ENCODE measurements at regions not wholly inside any gene's neighbourhood (a gene's known extent, or its start where the extent isn't known, plus 50 kb on each side); places are given as distances from the start of the nearest gene placed in this dataset.
A peak's percentile ranks its signal among the peaks of the same experiment; 100 is the strongest.
"Not testable (repeated sequence)": the region's sequence is repeated elsewhere in the genome, so short reads cannot be mapped to it uniquely, and the experiment has no call there.

DNA sequence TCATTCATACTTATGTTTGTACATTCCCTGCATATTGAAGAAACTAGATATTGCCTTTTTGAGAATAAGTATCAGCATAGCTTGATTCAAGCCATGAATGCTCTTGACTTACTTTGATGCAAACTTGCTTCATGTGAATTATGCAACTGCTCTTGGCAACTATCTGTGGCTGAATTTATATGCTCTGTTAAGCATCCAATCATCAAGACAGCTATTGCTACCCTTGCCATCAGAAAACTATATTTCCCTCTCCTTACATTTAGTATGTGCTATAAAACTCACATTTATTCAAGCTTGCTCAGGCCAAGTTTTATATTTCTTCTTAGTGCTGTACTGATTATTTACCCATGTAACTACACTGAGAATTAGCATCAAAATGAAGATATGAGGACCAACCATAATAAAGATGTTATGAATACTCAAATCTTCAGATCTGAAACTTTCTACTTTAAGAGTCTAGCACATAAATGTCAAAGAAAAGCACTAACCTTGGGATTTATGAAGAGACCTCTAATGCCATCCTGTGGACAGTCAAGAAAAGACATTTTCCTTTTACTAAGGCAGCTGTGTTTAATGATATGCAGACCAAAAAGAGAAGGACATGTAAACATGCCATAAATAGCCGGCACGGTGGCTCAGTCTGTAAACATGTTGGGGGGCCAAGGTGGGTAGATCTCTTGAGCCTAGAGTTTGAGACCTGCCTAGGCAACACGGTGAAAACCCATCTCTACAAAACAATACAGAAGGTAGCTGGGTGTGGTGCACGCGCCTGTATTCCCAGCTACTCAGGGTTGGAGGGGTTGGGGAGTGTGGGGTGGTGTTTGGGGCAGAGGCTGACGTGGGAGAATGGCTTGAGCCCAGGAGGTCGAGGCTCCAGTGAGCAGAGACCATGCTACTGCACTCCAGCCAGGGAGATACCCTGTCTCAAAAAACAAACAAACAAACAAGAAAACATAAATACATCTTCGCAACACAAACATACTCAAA, 267.0 kb upstream of the TYRP1 start:
- ATAC-seq (ENCODE audit: low FRiP score) (no peak), DNase-seq (no peak)
- H3K27ac ChIP-seq (ENCODE audit: low read depth in 1 of 2, low read length in 2 of 2): no peak overlapping the region
- 49% methylated on average over 8 of the region's 8 CpGs for WGBS, 2 donors
- no peak overlapping the region for H3K4me3 ChIP-seq (ENCODE audit: low read length in 2 of 2)
- no peaks in the 10 kb centered on the region for H3K27me3 ChIP-seq (ENCODE audit: control insufficient read depth in 1 of 2, insufficient read depth in 2 of 2, low read length in 1 of 2)
- intact Hi-C loops (cut with DNase I): loop anchor here in 1 of 2 donors (10.0 kb wide), 1 partner anchor 61 kb away; no protein-coding TSS in a partner anchor
- H3K36me3 ChIP-seq (ENCODE audit: control insufficient read depth in 1 of 2, insufficient read depth in 2 of 2, low read length in 1 of 2): no peaks in the 10 kb centered on the region
- H3K9me3 ChIP-seq (ENCODE audit: control insufficient read depth, low read length): no peaks in the 10 kb centered on the region
- no peaks in the 10 kb centered on the region for H3K4me1 ChIP-seq (ENCODE audit: control insufficient read depth in 1 of 2, insufficient read depth in 2 of 2, low read length in 2 of 2)

DNA sequence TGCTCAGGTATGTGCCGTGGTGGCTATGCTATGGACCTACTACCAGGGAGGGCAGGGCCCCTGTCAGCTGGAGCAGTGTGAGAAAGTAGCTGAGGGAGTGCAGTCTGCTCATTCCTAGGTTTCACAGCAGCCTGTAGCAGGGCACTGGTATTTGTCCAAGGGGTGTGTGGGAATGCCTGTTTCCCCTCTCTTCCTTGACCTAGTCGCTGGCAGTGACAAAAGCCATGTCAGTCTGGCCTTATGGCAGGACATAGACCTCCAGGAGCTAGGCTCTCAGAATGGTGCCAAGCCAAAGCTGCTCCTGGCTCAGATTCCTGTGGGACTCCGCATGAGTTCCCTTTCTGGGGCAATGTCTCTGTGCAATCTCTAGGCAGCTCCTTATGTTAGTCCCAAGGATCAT, 253.9 kb upstream of the TYRP1 start:
- peaks cover 2% of the 10 kb centered on the region for H3K9me3 ChIP-seq (ENCODE audit: control insufficient read depth, low read length)
- no peak overlapping the region for H3K4me3 ChIP-seq (ENCODE audit: low read length in 2 of 2)
- no peak overlapping the region for H3K27ac ChIP-seq (ENCODE audit: low read depth in 1 of 2, low read length in 2 of 2)
- no peaks in the 10 kb centered on the region for H3K4me1 ChIP-seq (ENCODE audit: control insufficient read depth in 1 of 2, insufficient read depth in 2 of 2, low read length in 2 of 2)
- H3K27me3 ChIP-seq (ENCODE audit: control insufficient read depth in 1 of 2, insufficient read depth in 2 of 2, low read length in 1 of 2): peaks cover 0 to 2% of the 10 kb centered on the region in 2 donors
- no peaks in the 10 kb centered on the region for H3K36me3 ChIP-seq (ENCODE audit: control insufficient read depth in 1 of 2, insufficient read depth in 2 of 2, low read length in 1 of 2)
- intact Hi-C loops (cut with DNase I): no loop called here
- ATAC-seq (ENCODE audit: low FRiP score) (no peak), DNase-seq (peak; percentile 16 to 41)
- WGBS, 2 donors: 44 to 53% methylated on average over 3 of the region's 3 CpGs

DNA sequence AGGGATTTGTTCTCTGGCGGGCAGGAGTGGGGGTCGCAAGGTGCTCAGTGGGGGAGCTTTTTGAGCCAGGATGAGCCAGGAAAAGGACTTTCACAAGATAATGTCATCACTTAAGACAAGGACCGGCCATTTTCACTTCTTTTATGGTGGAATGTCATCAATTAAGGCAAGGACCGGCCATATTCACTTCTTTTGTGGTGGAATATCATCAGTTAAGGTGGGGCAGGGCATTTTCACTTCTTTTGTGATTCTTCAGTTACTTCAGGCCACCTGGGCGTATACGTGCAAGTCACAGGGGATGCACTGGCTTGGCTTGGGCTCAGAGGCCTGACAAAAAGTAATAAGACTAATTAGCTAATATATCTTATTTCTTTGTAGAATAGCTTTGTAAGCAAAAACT, 252.1 kb upstream of the TYRP1 start:
- H3K27me3 ChIP-seq (ENCODE audit: control insufficient read depth in 1 of 2, insufficient read depth in 2 of 2, low read length in 1 of 2); DNase-seq; H3K4me3 ChIP-seq (ENCODE audit: low read length in 2 of 2); H3K27ac ChIP-seq (ENCODE audit: low read depth in 1 of 2, low read length in 2 of 2); H3K36me3 ChIP-seq (ENCODE audit: control insufficient read depth in 1 of 2, insufficient read depth in 2 of 2, low read length in 1 of 2); ATAC-seq (ENCODE audit: low FRiP score); intact Hi-C loops (cut with DNase I); H3K4me1 ChIP-seq (ENCODE audit: control insufficient read depth in 1 of 2, insufficient read depth in 2 of 2, low read length in 2 of 2); H3K9me3 ChIP-seq (ENCODE audit: control insufficient read depth, low read length): not testable (repeated sequence)
- 75% methylated on average over 6 of the region's 6 CpGs for WGBS, 2 donors

DNA sequence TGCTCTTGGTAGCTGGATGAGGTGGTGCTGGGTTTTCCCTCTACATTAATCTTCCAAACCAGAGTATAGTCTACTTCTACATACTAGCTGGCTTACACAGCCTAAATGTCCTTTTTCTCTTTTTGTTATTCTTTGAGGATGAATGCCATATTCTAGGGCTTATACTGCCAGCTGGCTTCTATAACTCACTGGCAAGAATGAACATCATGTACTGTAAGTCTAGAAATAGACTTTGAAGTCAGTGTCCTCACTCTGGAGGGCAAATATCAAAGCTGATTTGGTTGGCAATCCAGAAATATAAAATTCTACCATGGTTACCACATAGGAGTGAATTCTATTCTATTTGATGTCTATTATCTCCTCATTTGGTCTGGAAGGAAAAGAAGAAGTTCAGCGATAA, 251.7 kb upstream of the TYRP1 start:
- DNase-seq (no peak), ATAC-seq (ENCODE audit: low FRiP score) (no peak)
- Histone ChIP-seq H3K9me3 (ENCODE audit: control insufficient read depth, low read length) (peaks cover 2% of the 10 kb centered on the region), H3K4me1 (ENCODE audit: control insufficient read depth in 1 of 2, insufficient read depth in 2 of 2, low read length in 2 of 2) (no peaks in the 10 kb centered on the region), H3K27me3 (ENCODE audit: control insufficient read depth in 1 of 2, insufficient read depth in 2 of 2, low read length in 1 of 2) (peaks cover 0 to 2% of the 10 kb centered on the region in 2 donors), H3K27ac (ENCODE audit: low read depth in 1 of 2, low read length in 2 of 2) (no peak overlapping the region), H3K36me3 (ENCODE audit: control insufficient read depth in 1 of 2, insufficient read depth in 2 of 2, low read length in 1 of 2) (no peaks in the 10 kb centered on the region), H3K4me3 (ENCODE audit: low read length in 2 of 2) (no peak overlapping the region)
- intact Hi-C loops (cut with DNase I): no loop called here
- WGBS, 2 donors: 81 to 86% methylated on average over 1 of the region's 1 CpG

DNA sequence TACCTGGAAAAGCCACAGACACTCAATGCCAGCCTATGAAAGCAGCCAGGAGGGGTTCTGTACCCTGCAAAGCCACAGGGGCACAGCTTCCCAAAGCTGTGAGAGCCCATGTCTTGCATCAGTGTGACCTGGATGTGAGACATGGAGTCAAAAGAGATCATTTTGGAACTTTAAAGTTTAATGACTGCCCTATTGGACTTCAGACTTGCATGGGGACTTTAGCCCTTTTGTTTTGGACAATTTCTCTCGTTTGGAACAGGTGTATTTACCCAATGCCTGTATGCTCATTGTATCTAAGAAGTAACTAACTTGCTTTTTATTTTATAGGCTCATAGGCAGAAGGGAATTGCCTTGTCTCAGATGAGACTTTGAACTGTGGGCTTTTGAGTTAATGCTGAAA, 244.9 kb upstream of the TYRP1 start:
- Histone ChIP-seq H3K9me3 (ENCODE audit: control insufficient read depth, low read length) (peaks cover 2% of the 10 kb centered on the region), H3K4me3 (ENCODE audit: low read length in 2 of 2) (no peak overlapping the region), H3K27ac (ENCODE audit: low read depth in 1 of 2, low read length in 2 of 2) (no peak overlapping the region), H3K4me1 (ENCODE audit: control insufficient read depth in 1 of 2, insufficient read depth in 2 of 2, low read length in 2 of 2) (no peaks in the 10 kb centered on the region), H3K27me3 (ENCODE audit: control insufficient read depth in 1 of 2, insufficient read depth in 2 of 2, low read length in 1 of 2) (no peaks in the 10 kb centered on the region), H3K36me3 (ENCODE audit: control insufficient read depth in 1 of 2, insufficient read depth in 2 of 2, low read length in 1 of 2) (no peaks in the 10 kb centered on the region)
- WGBS, 2 donors: 80 to 85% methylated on average over 1 of the region's 1 CpG
- ATAC-seq (ENCODE audit: low FRiP score) (no peak), DNase-seq (no peak)
- intact Hi-C loops (cut with DNase I): no loop called here

DNA sequence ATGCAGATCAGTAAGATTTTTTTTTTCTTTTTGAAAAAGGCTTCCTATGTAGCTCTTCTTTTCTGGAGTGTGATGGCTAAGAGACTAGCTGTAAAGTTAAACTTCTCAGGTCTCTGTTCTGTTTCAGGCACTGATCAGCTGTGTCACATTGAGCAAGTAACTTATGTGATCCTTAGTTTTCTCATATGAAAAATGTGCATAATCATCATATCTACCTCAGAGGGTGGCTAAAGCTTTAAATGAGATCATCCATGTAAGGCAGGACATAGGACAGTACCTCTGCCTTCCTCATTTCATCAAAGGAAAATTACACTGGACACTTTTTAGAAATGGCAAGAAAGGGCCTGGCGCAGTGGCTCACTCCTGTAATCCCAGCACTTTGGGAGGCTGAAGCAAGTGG, 235.9 kb upstream of the TYRP1 start:
- DNase-seq: no peak
- intact Hi-C loops (cut with DNase I): no loop called here
- ATAC-seq (ENCODE audit: low FRiP score): no peak
- Histone ChIP-seq H3K27ac (ENCODE audit: low read depth in 1 of 2, low read length in 2 of 2) (no peak overlapping the region), H3K4me1 (ENCODE audit: control insufficient read depth in 1 of 2, insufficient read depth in 2 of 2, low read length in 2 of 2) (no peaks in the 10 kb centered on the region), H3K9me3 (ENCODE audit: control insufficient read depth, low read length) (peaks cover 2% of the 10 kb centered on the region), H3K36me3 (ENCODE audit: control insufficient read depth in 1 of 2, insufficient read depth in 2 of 2, low read length in 1 of 2) (no peaks in the 10 kb centered on the region), H3K27me3 (ENCODE audit: control insufficient read depth in 1 of 2, insufficient read depth in 2 of 2, low read length in 1 of 2) (no peaks in the 10 kb centered on the region), H3K4me3 (ENCODE audit: low read length in 2 of 2) (no peak overlapping the region)
- WGBS, 2 donors: 99 to 100% methylated on average over 1 of the region's 1 CpG

DNA sequence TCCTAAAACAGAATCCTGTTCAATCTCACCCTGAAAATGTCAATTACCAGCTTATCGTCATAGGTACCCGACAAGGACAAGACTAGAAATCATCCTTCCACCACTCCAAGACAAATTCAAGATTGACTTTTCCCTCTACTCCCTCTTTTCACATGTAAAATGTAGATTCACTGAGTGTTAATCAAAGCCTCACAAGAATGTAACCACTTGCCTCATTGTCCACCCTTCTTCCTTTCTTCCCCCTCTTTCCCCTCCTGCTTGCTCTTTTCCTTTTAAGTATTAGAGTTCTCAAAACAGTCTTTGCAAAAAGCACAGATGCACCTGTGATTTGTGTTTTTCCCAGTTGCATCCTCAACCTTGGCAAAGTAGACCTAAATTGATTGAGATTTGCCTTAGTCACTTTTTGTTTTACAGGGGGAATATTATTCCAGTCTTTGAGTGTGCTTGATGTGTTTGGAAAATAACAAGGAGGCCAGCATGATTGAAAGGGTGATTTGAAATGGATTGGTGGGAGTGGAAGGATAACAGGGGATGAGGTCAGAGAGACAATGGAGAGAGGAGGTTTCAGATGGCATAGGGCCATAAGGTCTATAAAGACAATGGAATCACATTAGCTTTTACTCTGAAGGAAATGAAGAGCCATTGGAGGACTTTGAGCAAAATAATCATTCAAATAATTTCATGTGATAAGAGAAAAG, 231.3 kb upstream of the TYRP1 start:
- Histone ChIP-seq H3K27me3 (ENCODE audit: control insufficient read depth in 1 of 2, insufficient read depth in 2 of 2, low read length in 1 of 2) (no peaks in the 10 kb centered on the region), H3K9me3 (ENCODE audit: control insufficient read depth, low read length) (peaks cover 2% of the 10 kb centered on the region), H3K4me3 (ENCODE audit: low read length in 2 of 2) (no peak overlapping the region), H3K27ac (ENCODE audit: low read depth in 1 of 2, low read length in 2 of 2) (no peak overlapping the region), H3K36me3 (ENCODE audit: control insufficient read depth in 1 of 2, insufficient read depth in 2 of 2, low read length in 1 of 2) (no peaks in the 10 kb centered on the region), H3K4me1 (ENCODE audit: control insufficient read depth in 1 of 2, insufficient read depth in 2 of 2, low read length in 2 of 2) (no peaks in the 10 kb centered on the region)
- WGBS, 2 donors: 88 to 94% methylated on average over 2 of the region's 2 CpGs
- DNase-seq: no peak
- no peak for ATAC-seq (ENCODE audit: low FRiP score)
- intact Hi-C loops (cut with DNase I): no loop called here

DNA sequence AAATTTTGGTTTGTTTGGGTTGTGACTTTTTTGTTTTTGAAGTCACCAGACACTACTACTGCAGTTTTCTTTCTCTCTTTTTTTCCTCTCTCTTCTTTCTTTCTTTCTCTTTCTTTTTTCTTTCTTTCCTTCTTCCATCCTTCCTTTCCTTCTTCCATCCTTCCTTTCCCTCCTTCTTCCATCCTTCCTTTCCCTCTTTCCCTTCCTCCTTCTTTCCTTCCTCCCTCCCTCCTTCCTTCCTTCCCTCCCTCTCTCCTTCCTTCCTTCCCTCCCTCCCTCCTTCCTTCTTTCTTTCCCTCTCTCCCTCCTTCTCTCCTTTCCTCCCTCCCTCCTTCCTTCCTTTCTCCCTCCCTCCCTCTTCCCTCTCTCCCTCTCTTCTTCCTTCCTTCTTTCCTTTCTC, 230.3 kb upstream of the TYRP1 start:
- no peak for DNase-seq

DNA sequence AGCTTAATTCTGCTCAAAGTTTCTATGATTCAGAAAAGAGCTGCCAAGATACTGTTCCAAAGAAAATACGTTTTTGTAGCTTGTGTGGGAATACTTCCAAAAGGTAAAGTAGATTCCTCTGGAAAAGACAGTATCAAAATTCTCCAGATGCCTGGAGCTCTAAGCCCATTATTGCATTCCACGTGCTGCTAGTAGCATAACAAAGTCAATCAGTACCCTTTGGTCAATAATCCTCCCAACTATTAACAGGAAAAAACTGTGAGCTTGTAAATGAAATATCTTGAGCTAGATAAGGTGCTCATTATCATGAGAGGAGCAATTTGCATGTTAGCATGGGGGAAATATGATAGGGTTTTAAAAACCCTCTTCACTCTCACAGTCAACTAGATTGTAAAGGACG, 229.5 kb upstream of the TYRP1 start:
- no peak for DNase-seq
- Histone ChIP-seq H3K9me3 (ENCODE audit: control insufficient read depth, low read length) (peaks cover 2% of the 10 kb centered on the region), H3K27ac (ENCODE audit: low read depth in 1 of 2, low read length in 2 of 2) (no peak overlapping the region), H3K4me1 (ENCODE audit: control insufficient read depth in 1 of 2, insufficient read depth in 2 of 2, low read length in 2 of 2) (no peaks in the 10 kb centered on the region), H3K27me3 (ENCODE audit: control insufficient read depth in 1 of 2, insufficient read depth in 2 of 2, low read length in 1 of 2) (no peaks in the 10 kb centered on the region), H3K4me3 (ENCODE audit: low read length in 2 of 2) (no peak overlapping the region), H3K36me3 (ENCODE audit: control insufficient read depth in 1 of 2, insufficient read depth in 2 of 2, low read length in 1 of 2) (no peaks in the 10 kb centered on the region)
- ATAC-seq (ENCODE audit: low FRiP score): no peak
- intact Hi-C loops (cut with DNase I): no loop called here
- WGBS, 2 donors: 16 to 18% methylated on average over 3 of the region's 3 CpGs

More for the DNA sequence above, 230.3 kb upstream of the TYRP1 start:
- intact Hi-C loops (cut with DNase I): no loop called here
- Histone ChIP-seq H3K4me3 (ENCODE audit: low read length in 2 of 2) (no peak overlapping the region), H3K27ac (ENCODE audit: low read depth in 1 of 2, low read length in 2 of 2) (no peak overlapping the region), H3K27me3 (ENCODE audit: control insufficient read depth in 1 of 2, insufficient read depth in 2 of 2, low read length in 1 of 2) (no peaks in the 10 kb centered on the region), H3K4me1 (ENCODE audit: control insufficient read depth in 1 of 2, insufficient read depth in 2 of 2, low read length in 2 of 2) (no peaks in the 10 kb centered on the region), H3K9me3 (ENCODE audit: control insufficient read depth, low read length) (peaks cover 2% of the 10 kb centered on the region), H3K36me3 (ENCODE audit: control insufficient read depth in 1 of 2, insufficient read depth in 2 of 2, low read length in 1 of 2) (no peaks in the 10 kb centered on the region)
- no peak for ATAC-seq (ENCODE audit: low FRiP score)
